GM21381 (cell line): ENCODE measurements at regions not wholly inside any gene's neighbourhood (a gene's known extent, or its start where the extent isn't known, plus 50 kb on each side); places are given as distances from the start of the nearest gene placed in this dataset.

Source experiments
- ATAC-seq: cut with Tn5 transposase; IDR thresholded peaks from one replicate; pipeline ENCODE4 v1.9.1; 2021; ENCODE audit warnings: mild to moderate bottlenecking, moderate library complexity; ENCODE audit not compliant: unreplicated experiment

GRCh38 chr20:53751620-53752318 is 158.1 kb upstream of the ZNF217 start:
- no peak for ATAC-seq

GRCh38 chr20:53750827-53751619 is 157.4 kb upstream of the ZNF217 start:
- ATAC-seq: peak; percentile 71

- ATAC-seq: no peak
Observed at GRCh38 chr20:53749499-53749898, 155.9 kb upstream of the ZNF217 start.

GRCh38 chr20:53748821-53749421 is 155.3 kb upstream of the ZNF217 start:
- no peak for ATAC-seq

- no peak for ATAC-seq
Observed at GRCh38 chr20:53748176-53748575, 154.5 kb upstream of the ZNF217 start.

GRCh38 chr20:53743607-53744260 is 150.1 kb upstream of the ZNF217 start:
- no peak for ATAC-seq

GRCh38 chr20:53742685-53743081 is 149.0 kb upstream of the ZNF217 start:
- ATAC-seq: no peak

GRCh38 chr20:53741726-53742028 is 148.0 kb upstream of the ZNF217 start:
- no peak for ATAC-seq

GRCh38 chr20:53739799-53740785 is 146.5 kb upstream of the ZNF217 start:
- ATAC-seq: no peak

GRCh38 chr20:53738945-53739798 is 145.5 kb upstream of the ZNF217 start:
- ATAC-seq: no peak

- no peak for ATAC-seq
Observed at GRCh38 chr20:53738039-53738944, 144.7 kb upstream of the ZNF217 start.

GRCh38 chr20:53737396-53738038 is 143.9 kb upstream of the ZNF217 start:
- no peak for ATAC-seq

- ATAC-seq: peak; percentile 38
Observed at GRCh38 chr20:53736757-53737395, 143.2 kb upstream of the ZNF217 start.

- ATAC-seq: no peak
Observed at GRCh38 chr20:53736122-53736756, 142.6 kb upstream of the ZNF217 start.

- ATAC-seq: no peak
Observed at GRCh38 chr20:53735536-53736050, 142.0 kb upstream of the ZNF217 start.

- ATAC-seq: no peak
Observed at GRCh38 chr20:53734006-53734688, 140.5 kb upstream of the ZNF217 start.
